ENCODE measurements at regions not wholly inside any gene's neighbourhood (a gene's known extent, or its start where the extent isn't known, plus 50 kb on each side); places are given as distances from the start of the nearest gene placed in this dataset.
"Not testable (repeated sequence)": the region's sequence is repeated elsewhere in the genome, so short reads cannot be mapped to it uniquely, and the experiment has no call there.

DNA sequence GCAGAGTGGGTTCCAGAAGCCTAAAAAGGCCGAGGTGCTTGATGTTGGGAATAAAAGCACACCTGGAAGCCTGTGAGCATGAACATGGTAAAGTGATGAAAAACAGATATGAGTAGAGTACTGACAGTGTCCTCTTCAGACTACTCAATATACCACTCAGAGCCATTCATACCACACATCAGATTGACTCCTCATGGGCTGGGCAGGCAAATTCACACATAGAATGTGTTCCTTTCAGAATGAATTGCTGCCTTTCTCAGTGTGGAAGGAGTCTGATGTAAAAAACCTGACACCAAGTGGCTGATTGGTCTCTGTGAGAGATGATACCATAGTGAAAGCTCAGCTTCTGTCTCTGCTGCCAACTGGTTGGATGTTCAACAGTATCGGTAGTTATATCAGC lies 442.7 kb downstream of the RAPGEF2 start:
- no peak for ATAC-seq
- DNase-seq (ENCODE audit: low spot score), result no peak

DNA sequence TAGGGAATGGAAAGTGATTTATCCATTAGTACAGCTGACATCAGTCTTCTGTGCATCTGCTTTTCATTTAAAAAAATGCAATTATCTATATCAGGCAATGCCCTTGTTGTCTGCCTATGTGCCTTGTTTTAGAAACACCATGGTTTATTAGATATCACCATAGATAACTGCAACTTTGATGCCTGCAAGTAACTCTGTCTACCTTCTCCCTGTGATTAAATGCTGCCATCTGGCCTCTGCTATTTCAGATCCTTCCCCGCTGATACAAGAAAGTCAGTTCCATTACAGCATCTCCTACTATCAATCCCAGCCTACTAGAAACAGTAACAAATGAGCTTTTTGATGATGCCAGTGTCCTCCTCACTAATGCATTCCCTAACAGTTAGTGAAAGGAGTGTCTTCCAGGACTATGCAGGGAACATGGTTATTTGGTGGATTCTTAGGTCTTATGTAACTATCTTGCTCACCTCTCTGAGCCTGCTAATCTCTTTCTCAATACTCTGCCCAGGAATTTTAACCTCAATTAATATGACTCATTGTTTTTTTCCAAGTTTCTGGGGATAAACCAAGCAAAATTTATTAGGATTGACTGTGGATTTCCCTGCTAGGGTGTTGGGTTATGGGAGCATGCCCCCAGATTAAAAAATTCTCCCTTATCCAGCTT lies 444.9 kb downstream of the RAPGEF2 start:
- no peak for ATAC-seq
- no peak for DNase-seq (ENCODE audit: low spot score)

DNA sequence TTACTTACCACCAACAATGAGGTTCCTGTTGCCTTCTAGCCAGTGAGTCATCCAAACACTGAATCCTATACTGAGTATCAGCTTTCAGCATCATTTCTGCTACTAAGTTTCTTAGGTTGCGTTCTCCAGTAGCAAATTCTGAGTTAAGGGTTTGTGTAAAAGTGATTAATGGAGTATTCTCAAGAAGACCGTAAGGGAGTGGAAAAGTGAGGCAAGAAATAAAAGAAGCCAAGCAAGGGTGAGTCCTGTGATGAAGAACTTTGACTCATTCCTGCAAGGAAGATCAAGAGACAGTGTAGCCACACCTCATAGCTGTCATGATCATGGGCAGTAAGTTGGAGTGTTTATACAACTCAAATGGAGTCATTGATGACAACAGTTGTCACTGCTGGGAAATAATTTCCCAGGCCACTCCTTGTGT lies 446.2 kb downstream of the RAPGEF2 start:
- no peak for DNase-seq (ENCODE audit: low spot score)

DNA sequence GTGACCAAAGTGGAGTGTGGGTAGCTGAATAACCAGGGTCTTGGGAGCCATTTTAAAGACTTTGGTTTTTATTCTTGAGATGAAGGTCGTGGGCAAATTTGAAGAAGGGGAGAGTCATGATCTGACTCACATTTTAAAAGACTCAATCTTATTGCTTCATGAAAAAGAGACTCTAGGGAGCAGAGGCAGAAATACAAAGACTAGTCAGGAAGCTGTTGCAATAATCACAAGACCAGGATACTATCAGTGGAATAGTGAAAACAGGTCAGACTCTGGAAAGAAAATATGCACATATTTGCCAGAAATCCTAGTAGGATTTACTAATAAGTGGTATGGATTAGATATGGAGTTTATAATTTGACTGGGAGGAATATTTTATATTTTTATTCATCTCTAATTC lies 448.4 kb downstream of the RAPGEF2 start:
- ATAC-seq, result no peak

More for the DNA sequence above, 446.2 kb downstream of the RAPGEF2 start:
- no peak for ATAC-seq

DNA sequence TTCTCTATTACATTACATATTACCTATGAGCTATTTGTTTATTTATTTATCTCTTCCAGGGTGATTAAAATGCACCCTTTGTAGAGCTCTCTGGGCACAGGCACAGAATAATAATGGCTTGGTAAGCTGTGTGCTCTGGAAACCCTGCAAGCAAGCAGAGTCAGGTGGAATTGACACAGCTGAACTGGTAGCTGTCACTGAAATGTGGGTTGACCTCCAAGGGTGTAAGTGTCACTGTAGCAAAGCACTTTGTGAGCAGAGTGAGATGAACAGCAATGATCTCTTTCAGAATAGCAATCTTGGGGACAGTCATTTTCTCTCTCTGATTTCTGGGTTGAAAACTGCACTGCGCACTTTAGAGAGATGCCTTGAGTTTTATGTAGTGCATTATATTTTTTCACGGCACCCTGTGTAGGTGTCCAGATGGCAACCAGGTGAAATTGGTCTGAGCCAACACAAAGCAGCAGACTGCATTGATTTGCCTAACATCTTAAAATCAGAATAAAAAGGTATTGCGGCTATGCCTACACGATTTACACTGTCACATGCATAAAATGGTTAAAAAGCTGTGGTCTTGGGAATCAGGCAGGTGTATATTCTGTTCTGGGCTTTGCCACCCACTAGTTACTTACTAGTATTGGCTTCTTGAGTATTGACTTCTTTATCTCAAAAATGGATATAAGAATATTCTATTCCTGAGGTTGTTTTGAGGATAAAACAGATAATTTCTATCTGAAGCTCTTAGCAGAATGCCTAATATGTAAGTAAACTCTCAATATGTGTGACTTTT lies 450.3 kb downstream of the RAPGEF2 start:
- no peak for ATAC-seq

More for the DNA sequence above, 448.4 kb downstream of the RAPGEF2 start:
- DNase-seq (ENCODE audit: low spot score), result no peak

DNA sequence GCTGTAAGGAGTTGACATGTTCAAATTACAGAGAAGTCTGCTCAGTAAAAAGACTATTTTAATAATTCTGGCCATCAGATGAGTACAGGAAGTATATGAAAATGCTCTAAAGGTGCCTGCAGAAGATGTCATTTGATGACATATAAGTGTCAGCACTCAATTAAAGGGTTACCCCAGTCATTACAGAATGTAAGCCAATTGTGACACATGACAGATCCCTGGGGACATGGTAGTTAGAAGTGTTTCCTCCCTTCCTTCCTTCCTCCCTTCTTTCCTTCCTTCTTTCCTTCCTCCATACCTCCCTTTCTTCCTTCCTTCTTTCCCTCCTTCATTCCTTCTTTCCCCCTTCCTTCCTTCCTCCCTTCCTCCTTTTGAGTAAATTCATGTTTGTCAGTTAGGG lies 453.0 kb downstream of the RAPGEF2 start:
- DNase-seq (ENCODE audit: low spot score) (no peak), ATAC-seq (no peak)

More for the DNA sequence above, 450.3 kb downstream of the RAPGEF2 start:
- no peak for DNase-seq (ENCODE audit: low spot score)

DNA sequence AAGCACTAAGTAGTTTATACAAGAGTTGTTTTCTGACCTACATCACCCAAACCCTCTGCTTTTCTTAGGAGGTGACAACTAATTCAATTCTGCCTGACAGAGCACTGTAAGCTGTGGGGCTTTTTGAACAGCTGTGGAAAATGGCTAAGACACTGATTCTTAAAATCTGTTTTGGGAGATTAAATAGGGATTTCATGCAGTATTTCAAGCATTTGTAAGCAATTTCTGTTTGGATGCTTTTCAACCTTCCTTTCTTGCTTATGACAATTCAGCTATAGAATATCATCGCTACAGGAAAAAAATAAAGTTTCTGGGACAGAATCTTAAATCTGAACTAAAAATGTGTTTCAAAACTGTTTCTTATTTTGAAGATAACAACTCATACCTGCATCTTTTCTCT lies 459.5 kb downstream of the RAPGEF2 start:
- ATAC-seq, result no peak

DNA sequence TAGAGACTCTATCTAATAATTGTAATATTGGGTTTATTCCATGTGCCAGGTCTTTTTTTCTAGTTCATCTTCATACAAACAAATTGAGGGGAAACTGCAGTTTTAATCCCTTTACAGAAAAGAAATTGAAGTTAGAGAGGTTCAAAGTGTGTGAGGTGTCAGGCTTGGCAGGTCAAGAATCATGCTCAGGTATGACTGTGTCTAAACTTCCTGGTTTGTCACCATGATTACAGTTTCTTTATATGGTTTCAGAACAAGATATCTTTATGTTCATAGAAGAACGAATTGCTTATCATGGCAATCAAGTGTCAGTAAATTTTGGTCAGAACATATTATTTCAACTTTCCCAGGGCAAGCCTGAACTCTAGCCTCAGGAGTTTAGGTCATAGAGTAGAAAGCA lies 460.4 kb downstream of the RAPGEF2 start:
- ATAC-seq, result no peak
- DNase-seq (ENCODE audit: low spot score), result no peak

More for the DNA sequence above, 459.5 kb downstream of the RAPGEF2 start:
- no peak for DNase-seq (ENCODE audit: low spot score)

DNA sequence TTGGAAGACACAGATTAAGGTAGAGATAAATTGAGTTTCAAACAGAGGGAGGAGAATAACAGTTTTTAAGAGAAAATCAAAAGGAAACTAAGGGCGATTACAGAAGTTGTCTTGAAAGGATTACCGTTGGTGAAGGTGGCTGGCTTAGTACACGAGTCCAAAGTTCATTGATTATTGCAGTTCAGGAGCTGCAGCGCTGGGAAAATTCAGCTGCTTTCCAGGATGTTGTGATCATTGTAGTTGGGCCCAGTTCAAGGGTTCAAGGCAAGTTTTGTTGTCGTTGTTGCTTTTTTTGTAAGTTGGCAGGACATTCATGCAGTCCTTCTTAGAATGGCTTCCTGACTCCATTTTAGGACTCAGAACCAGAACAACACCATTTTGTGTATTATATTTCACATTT lies 461.7 kb downstream of the RAPGEF2 start:
- ATAC-seq (peak; percentile 72), DNase-seq (ENCODE audit: low spot score) (no peak)

DNA sequence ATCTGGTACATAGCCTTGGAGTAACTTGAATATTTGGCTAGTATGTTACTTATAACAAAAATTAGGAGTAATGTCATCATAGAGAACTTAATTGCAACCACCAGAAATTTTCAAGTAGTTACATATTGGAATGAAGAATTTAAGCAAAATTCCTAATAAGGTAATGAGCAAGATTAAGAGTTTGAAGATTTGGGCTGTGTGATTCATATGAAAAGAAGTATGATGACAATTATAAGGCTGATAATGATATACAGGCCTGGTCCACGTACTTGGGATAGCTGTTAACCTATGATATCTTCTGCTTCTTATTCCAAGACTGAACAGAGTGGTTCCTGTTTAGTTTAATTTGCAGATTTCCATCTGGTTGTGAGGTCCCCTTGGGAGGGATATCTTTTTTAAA lies 463.9 kb downstream of the RAPGEF2 start:
- ATAC-seq, result no peak

DNA sequence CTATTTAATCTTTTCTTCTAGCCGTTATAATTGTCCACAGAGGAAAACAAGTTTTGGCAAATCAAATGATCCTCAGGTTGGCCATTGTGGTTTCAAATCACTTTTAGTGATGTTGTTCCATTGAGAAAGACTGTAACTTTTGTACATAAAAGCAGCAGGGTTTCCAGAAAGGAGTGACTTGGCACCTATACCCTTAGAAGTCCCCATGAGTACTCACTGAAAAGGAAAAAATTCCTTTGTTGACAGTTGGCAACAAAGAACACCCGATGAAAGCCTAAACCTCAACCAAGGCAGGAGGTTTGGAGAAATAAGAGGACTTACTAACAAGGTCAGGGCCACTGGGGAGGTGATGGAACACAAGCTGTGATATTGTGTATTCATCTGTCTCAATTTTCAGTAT lies 474.4 kb downstream of the RAPGEF2 start:
- ATAC-seq (no peak), DNase-seq (ENCODE audit: low spot score) (no peak)

More for the DNA sequence above, 463.9 kb downstream of the RAPGEF2 start:
- no peak for DNase-seq (ENCODE audit: low spot score)

DNA sequence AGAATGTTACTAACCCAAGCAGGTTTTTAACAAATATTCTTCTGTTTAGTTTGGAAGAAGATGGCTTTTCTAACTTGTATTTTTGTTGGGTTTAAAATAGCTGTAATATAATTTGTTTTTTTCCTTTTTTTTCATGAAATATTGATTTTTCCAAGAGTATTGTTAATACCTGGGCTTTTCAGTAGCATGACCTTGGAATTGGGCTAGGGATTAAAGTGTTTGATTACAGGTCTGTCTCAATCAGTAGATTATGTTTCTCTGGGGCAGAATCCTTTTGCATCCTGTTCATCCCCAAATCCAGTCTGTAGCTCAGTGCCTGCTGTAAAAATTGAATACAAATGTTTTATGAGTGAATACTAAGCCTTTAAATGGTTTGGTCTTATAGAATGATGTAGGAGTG lies 479.8 kb downstream of the RAPGEF2 start:
- DNase-seq (ENCODE audit: low spot score), result no peak

DNA sequence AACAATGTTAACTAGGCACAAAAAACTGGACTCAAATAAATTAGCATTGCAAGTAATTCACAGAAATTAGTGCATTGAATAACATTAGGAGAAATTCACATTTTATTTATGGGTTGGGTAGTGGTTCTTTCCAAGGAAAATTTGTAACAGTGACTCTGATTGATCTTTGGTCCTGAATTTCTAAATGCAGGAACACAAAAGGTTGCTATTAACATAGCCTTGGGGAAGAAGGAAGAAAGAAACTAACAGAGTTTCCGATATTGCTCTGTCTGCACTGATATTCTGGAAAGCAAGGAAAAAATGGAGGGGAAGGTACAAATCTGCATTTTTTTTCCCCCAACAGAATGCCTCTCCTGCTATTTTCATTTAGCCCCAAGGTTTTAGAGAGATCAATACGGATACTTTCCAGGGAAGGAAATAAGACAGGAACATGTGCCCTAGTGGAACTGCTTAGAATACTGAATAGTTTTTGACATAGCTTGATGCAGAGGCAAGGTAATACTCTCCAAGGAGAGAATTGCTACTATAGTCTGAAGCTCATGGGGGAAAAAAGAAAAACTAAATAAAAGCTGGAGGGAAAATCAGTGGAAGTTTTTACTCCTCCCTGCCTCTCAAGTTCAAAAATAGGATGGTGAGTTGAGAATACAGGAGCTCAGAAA lies 490.1 kb downstream of the RAPGEF2 start:
- DNase-seq (ENCODE audit: low spot score) (no peak), ATAC-seq (no peak)

More for the DNA sequence above, 479.8 kb downstream of the RAPGEF2 start:
- no peak for ATAC-seq

DNA sequence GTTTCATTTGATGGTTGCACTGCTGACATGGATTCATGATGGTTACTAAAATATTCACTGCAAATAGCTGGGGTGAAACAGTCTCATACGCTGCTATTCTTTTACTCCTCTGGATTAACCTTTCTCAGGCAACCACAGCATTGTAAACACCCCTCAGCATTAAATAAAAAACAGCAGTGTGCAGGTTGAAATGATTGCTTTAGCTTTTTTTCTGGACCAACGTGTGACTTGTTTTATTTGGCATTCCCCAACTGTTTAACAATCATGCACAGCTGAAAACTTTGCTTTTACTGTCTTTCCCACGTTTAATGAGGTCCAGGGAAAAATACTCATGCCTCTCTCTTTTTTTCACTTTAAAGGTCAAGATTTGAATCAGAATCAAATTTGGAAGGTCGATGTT lies 490.8 kb downstream of the RAPGEF2 start:
- no peak for DNase-seq (ENCODE audit: low spot score)
- ATAC-seq, result no peak

DNA sequence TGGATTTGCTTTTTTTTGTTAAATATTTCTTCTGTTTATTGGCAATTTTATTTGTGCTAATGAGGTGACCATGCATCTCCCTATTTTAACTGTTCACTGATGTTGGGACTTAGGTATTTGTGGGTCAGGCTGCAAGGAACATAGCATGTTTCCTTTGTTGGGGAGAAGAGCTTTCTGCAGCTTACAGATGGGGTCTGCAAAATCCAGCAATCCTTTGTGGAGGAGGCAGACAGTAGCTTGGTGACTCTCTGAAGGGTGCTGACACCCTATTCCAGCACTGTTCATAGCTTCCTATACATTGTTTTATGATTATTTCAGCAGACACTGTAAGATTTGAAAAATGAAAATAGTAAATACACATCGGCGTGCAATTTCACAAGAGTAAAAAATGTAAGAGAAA lies 491.7 kb downstream of the RAPGEF2 start:
- DNase-seq (ENCODE audit: low spot score) (no peak), ATAC-seq (no peak)

DNA sequence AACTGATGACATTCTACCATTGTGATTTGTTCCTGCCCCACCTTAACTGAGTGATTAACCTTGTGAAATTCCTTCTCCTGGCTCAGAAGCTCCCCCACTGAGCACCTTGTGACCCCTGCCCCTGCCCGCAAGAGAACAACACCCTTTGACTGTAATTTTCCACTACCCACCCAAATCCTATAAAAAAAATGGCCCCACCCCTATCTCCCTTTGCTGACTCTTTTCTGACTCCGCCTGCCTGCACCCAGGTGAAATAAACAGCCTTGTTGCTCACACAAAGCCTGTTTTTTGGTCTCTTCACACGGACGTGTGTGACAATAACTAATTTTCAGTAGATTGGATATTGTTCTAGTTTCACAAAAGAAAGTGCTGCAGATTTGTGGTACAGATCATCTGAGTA lies 492.2 kb downstream of the RAPGEF2 start:
- DNase-seq (ENCODE audit: low spot score); ATAC-seq: not testable (repeated sequence)

DNA sequence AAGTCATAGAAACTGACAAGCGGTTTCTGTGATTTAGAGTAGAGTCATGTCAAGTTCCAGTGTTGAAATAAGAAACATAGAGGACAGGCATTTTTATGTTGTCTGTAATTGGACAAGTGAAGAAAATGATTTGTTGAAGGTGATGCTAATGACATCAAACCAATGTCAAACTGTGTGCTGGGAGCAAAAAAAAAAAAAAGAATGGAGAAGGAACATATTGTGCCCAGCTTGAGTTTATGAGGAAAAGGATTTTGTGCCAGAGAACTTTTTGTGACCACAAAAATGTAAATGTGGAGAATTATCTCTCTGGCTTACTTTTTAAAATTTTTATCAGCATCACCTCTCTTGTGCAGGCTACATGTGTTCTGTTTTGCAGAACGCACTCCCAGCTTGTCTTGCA lies 495.7 kb downstream of the RAPGEF2 start:
- ATAC-seq (no peak), DNase-seq (ENCODE audit: low spot score) (no peak)

DNA sequence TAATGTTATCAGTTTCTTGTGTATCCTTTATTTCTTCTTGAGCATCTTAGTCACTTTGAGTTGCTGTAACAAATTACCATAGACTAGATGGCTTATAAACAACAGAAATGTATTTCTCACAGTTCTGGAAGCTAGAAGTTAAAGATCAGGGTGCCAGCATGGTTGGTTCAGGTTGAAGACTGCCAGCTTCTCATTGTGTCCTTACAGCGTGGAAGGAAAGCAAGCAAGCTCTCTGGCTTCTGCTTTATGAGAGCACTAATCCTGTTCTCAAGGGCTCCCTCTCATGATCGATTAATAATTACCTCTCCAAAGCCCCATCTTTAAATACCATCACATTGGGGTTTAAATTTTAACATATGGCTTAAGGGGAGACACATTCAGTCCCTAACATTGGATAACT lies 497.2 kb downstream of the RAPGEF2 start:
- no peak for ATAC-seq
- DNase-seq (ENCODE audit: low spot score), result no peak

DNA sequence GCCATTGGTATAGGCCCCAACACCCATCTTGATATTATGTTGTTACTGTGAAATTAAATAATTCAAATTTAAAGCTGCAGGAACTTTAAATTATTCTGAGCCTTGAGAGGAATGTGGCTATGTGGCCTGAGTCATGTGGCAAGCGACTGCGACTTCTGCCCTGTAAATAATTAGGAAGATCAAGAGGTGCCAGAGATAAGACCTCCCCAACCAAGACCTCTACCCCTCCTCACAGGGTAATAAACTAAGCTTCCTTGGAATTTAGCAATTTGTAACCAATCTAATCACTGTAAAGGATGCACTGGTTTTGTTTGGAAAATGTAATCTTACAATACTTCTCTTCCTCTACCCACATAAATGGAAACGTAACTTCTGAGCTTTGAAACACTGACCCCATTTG lies 501.9 kb downstream of the RAPGEF2 start:
- ATAC-seq (no peak), DNase-seq (ENCODE audit: low spot score) (no peak)

DNA sequence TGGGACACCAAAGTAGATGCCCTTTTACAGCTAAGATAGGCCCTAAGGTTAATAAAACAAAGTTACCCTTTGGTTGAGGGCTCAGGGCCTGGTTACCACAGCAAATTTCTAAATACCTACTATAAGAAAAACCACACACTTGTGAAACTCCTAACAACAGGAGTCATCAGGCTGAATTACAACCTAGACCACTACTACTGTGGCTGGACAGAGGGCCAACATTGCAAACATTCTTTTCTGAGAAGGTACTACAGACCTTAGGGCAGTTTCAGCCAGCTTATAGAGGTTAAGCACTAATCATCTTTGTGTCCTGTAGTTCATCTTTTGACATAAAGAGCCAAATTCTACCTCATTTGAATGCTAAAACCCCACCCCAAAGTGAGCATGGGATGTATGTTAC lies 504.0 kb downstream of the RAPGEF2 start:
- no peak for DNase-seq (ENCODE audit: low spot score)
- no peak for ATAC-seq

DNA sequence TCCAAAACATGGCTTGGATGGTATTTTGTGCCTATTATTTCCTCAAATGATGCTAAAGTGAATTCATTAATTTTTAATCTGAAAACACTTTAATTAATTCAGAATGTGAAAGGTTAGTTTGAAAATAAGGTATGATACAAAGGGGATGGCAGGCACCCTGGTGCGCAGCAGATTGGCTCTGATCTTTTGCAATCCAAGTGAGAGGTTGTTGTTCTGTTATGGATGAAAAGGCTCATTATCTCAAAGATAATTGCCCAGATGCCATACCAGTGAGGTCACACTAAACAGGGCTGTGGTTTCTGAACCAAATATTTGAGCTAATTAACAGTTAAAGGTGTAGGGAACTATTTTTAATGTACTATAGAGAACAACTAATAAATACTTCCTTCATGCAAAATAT lies 504.9 kb downstream of the RAPGEF2 start:
- no peak for ATAC-seq
- DNase-seq (ENCODE audit: low spot score), result no peak

DNA sequence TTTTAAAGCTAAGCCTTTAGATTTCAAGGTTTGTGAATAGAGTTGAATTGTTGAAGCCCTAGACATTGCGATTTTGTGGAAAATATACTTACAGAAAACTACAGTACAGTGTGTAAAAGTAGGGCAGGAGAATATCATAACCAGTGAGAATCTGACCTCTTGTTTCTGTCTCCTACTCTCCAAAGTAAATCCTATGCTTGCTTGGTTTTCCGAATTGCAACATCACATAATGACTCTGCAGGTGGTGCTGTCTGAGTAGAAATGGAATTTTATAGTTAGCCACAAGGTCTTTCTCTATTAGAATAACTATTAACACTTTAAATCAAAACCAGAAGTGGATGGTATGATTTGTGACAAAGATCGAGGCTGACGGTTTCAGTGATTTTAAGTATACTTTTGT lies 505.6 kb downstream of the RAPGEF2 start:
- no peak for ATAC-seq
- DNase-seq (ENCODE audit: low spot score), result no peak
